Bone marrow (tissue), 2 donors: ENCODE measurements at regions not wholly inside any gene's neighbourhood (a gene's known extent, or its start where the extent isn't known, plus 50 kb on each side); places are given as distances from the start of the nearest gene placed in this dataset.
A peak's percentile ranks its signal among the peaks of the same experiment; 100 is the strongest.
"Not testable (repeated sequence)": the region's sequence is repeated elsewhere in the genome, so short reads cannot be mapped to it uniquely, and the experiment has no call there.

ENCODE experiments used
- DNase-seq, 2 donors: peaks; one replicate each; lab custom pipeline; 2025; lab: John Stamatoyannopoulos, UW

DNA sequence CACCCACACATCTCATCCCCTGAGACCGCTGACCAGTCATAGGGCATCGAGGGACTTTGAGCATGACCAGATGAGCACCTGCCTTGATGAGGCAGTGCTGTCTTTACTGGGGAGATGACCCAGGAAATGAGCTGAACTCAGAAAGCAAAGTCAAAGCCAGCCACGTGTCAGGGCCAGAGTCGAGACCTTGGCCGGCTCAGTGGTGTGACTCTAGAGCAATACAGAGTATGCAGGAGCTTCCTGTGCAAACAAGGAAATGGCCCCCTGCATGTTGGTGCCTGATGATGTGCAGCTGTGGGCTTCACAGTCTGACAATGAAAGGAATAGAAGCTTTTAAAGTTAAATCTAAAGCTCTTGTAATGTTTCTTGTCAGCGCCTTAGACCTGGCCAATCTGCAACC lies 332.9 kb downstream of the PCNX1 start:
- DNase-seq, result no peak

DNA sequence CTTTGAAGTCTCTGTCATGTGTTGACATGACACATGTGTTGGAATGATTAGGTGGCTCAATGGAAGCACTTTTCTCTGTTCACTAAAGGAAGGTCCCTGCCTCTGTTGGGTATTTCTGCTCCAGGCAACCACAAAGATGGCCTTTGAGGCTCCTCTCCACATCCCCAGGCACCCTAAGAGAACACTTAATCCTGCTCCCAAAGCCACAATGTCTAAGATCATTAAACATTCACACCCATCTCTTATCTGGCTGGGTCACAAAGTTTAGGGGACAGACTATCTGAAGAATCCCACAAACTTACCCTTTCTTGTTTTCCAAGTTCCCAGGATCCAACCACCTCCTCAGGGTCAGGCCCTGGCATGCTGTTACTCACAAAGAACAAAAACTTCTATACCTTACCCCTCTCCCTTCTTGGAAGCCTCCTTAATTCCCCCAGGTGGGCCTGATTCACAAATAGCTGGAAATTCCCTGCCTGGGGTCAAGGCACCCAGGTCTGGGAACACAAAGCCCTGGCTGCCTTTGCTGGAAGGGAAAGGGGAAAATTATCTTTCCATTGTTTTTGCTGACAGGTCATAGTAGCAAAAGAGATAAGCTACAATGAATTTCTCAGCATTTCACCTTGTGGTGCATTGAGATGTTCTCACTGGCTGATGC lies 333.7 kb downstream of the PCNX1 start:
- DNase-seq, result no peak

DNA sequence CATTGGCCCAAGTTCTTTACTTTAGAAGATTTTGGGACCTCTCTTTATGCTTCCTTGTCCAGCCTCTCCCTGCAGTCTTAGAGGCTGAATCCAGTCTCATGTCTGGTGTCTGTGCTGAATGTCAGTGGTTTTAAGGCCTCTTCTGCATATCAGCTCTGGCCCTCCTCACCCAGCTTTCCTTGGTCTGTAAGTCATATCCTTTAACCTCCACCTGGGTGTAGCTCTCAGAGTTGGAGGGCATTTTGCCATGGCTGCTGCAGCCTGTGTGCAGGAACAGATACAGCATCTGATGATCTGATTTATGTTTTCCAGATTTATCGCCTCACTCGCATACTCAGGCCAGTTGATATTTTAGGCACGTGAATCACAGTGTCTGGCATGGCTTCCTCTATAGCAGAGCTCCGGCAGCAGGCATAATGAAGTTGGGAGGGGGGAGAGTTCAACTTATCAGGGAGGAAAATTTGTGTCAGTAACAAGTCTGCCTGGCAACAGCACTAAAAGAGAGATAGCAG lies 335.0 kb downstream of the PCNX1 start:
- no peak for DNase-seq

DNA sequence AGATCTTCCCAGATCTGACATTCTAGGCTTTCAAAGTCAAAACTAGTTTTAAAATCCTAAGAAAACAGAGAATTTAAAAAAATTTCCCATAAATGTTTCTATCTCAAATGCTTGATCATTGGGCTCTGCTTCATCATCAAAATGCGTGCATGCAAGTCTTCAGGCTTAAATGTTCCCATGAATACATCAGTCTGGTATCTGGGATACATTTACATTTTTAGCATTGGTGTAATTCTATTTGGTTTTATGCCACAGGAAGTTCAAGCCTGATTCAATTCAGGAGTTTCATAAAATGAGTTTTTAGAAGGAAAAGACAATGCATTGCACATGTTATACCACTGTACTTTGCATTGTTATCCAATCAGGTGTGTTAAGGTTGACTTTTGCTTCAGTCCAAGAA lies 336.4 kb downstream of the PCNX1 start:
- DNase-seq, result no peak

DNA sequence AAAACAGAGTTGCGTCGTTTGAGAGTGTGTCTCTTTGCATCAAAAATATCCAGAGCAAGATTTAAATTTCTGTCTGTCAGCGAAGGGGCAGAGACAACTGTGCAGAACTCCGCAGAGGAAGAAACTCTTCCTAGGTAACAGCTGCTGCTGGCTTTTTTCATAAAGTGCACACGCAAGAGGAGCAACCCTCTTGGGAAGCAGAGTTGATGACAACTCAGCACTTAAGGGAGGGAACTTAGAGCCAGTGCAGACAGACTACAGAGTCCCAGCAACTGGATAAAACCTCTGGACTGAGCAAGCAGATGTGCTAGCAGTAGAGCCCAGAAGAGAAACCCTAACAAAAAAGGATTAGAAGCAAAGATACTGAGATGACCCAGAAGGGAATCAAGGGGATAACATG lies 337.1 kb downstream of the PCNX1 start:
- DNase-seq, result no peak

DNA sequence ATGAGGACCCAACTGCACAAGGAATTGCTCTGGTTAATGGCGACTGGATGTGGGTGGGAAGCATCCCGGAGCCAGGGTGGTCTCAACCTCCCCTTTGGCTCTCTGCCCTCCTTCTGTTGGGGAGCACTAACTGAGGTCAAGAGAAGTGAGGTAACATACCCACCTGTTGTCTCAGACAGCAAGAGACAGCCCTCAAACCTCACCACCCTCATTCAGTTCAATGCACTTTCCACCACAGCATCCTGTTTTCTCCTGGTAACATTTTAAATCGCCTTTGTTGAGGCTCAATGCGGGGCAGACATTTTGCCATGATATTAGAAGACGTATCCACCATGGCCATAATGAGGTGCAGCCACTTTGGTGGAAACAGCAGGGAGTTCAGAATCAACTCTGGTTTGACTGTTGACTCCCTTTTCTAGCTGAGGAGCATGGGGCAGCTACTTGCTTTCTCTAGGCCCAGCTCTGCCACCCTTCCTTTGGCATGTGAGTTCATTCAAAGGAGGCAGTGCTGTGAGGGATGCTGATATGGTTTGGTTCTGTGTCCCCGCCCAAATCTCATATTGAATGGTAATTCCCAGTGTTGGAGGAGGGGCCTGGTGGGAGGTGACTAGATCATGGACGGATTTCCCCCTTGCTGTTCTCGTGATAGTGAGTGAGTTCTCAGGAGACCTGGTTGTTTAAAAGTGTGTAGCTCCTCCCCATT lies 338.6 kb downstream of the PCNX1 start:
- no peak for DNase-seq

DNA sequence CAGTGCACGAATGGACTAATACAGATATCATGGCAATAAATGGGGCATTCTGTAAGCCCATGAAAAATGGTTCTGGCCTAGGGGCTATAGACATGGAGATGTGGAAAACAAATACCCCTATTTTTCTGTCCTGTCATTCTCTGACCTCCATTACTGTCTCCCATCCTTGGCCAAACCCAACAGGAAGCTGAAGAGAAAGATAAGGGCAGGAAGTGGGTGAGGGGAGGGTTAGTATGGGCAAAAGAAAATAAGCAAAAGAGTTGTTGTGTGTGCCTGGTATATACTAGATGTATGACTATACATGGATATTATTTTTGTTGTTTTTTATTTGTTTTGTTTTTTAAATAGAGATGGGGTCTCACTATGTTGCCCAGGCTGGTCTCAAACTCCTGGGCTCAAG lies 339.3 kb downstream of the PCNX1 start:
- DNase-seq, result peak in 1 of 2 donors; percentile 21

DNA sequence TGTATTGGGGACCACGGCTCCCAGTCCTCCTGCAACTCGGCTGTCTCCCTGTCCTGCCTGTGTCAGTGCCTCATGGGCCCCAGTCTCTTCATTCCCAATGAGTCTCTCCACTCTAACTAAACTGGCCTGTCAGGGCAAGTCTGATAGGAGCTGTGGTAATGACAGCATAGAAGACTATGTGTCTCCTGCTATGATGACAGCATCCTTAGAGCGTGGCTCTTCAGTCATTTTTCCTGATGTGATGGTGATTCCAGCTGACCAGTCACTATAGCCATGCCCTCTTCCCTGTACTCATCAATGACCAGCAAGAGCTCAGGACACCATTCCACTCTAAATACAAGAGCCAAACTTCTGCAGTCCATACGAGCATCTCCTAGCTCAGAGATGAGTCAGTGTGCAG lies 339.8 kb downstream of the PCNX1 start:
- DNase-seq, result no peak

DNA sequence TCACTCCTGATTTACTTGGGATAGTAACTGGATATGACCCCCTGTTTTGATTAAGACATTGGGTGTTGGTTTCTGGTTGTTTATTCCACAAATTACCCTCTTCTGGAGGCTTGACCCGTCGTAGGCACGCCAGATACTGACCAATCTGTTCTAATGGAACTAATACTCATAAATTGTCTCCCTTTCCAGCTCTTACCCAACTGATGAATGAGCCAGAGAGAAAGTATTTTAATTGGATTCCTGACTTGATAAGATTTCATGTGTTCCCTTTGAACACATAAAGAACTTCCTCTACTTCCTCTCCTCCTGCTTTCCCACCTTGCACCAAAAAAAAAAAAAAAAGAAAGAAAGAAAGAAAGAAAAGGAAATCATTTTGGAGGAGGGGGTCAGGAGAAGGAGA lies 340.9 kb downstream of the PCNX1 start:
- DNase-seq, result no peak

DNA sequence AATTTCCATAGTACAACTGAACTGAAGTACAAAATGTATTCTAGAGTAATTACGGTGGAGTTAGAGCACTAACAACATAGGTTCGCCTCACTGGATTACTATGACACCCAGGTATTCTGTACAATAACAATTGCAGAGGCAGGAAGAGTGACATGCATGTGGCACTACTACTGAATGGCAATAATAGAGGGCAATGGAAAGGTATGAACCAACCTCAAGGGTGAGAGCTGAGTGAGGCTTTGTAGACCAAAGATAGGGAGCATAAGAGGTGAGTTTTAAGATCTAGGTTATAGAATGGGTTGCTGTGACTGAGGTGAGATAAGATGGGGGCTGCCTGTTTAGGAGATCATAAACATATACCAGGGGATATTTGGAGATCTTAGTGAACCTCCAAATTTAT lies 343.1 kb downstream of the PCNX1 start:
- DNase-seq, result no peak

DNA sequence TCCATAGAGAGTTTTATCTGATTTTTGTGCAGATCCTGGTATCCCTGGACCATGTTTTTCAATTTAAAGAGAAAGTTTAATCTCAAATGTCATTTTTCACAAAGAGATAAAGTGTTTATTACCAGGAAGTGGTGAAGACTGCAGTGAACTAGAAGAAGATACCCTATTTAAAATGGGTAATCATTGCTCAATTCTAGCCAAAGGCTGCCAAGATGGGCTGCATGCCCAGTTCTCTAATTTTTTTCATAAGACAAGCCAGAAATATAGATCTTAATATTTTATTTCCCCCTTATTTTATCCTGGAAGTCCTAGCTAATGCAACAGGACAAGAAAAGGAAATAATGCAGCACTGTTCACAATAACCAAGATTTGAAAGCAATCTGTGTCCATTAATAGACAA lies 343.5 kb downstream of the PCNX1 start:
- no peak for DNase-seq

DNA sequence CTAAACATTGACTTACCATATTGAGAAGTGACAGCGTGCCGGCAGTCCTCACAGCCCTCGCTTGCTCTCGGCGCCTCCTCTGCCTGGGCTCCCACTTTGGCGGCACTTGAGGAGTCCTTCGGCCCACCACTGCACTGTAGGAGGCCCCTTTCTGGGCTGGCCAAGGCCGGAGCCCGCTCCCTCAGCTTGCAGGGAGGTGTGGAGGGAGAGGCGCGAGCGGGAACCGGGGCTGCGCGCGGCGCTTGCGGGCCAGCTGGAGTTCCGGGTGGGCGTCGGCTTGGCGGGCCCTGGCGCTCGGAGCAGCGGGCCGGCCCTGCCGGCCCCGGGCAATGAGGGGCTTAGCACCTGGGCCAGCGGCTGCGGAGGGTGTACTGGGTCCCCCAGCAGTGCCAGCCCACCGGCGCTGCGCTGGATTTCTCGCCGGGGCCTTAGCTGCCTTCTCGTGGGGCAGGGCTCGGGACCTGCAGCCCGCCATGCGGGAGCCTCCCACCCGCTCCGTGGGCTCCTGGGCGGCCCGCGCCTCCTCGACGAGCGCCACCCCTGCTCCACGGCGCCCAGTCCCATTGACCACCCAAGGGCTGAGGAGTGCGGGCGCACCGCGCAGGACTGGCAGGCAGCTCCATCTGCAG lies 346.9 kb downstream of the PCNX1 start:
- not testable (repeated sequence) for DNase-seq

DNA sequence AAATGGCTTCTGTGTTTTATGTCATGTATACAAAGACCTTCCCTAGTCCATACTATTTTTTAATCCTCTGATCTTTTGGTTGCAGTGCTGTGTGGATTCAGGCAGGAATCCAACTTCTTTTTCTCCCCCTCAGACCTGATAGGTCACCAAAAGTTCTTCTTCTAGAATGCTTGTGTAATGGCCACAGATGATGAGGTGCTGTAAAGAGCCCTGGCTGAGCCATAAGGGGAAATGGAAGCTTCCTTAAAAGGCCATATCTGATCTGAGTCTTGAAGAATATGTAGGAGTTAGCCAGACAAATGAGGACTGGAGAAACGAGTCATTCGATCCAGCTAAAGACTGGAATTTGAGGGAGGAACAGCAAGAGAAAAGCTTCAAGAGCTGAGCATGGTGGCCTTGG lies 353.9 kb downstream of the PCNX1 start:
- no peak for DNase-seq

DNA sequence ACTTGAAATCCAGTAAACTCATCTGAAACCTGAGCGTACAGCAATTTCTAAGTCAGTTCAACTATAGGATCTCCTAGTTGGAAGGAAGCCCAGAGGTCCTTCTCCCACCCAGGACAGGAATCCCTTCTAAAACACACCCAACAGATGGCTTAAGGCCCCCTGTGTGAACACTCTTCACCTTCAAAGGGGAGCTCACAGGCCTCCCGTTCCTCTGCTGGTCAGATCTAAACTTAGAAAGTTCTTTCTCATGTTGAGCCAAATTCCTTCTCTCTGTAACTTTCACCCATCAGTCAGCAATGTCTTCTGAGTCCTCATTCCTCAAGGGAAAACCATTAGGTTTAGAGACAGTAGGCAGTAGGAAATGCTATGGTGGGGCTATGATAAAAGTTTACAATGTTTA lies 355.2 kb downstream of the PCNX1 start:
- no peak for DNase-seq

DNA sequence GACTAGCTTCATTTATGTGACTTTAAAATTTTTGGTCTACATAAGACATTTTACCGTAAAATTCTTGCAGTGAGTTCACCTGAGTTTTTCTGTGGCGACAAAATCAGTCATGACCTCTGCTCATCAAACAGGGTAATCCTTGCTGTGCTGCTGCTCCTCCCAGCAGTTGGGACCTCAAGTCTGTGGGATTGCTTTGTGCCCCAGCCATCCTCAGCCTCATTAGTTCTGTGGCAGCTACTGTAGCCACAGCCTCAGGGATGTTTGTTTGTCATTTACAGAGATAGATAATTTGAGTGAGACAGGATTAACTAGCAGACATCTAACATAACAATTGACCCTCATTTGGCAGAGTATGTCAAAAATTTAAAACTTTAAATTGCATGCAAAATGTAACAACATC lies 357.0 kb downstream of the PCNX1 start:
- no peak for DNase-seq

DNA sequence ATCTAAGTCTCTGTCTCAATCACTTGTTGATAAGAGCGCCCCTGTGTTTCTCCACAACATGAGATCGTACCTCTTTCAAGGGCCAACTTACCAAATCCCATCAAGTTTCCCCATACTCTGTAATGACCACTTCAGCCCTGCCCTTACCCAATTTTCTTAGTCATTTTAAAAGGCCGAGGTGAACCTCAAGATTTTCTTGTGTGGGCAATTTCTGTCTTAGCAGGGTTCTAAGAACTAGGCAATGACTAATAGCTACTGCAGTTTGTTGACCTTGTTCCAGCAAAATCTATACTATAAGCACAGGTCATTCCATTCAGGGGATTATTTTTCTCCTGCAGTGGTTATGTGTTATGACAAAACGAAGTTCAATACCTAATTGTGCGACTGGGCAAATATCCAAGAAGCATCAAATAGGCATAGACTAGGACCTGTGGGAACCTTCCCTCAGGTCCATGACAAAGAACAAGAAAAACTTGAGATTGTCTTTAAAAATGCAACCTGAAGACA lies 359.8 kb downstream of the PCNX1 start:
- no peak for DNase-seq

DNA sequence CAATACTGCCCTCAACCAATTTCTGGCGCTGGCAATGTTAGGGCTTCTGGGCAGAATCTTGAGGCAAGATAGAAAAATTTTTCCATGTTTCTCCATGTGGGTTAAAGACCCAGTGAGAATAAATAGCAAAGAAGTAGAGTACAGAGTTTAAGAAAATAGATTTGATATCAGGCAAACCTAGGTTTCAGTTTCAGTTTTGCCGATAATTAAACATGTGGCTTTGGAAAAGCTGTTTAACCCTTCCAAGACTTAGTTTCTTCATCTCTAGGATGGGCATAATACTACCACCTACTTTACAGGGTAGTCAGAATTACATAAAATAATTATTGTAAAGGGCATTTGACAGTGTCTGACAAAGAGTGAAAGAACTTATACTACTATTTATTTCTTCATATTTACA lies 360.4 kb downstream of the PCNX1 start:
- DNase-seq, result no peak

DNA sequence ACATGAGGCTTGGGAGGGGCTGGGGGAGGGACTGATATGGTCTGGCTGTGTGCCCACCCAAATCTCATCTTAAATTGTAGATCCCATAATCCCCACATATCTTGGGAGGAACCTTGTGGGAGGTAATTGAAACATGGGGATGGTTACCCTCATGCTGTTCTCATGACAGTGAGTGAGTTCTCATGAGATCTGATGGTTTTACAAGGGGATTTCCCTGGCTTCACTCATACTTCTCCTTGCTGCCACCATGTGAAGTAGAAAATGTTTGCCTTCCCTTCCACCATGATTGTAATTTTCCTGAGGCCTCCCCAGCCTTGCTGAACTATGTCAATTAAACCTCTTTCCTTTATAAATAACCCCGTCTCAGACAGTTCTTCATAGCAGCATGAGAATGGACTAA lies 362.9 kb downstream of the PCNX1 start:
- no peak for DNase-seq

DNA sequence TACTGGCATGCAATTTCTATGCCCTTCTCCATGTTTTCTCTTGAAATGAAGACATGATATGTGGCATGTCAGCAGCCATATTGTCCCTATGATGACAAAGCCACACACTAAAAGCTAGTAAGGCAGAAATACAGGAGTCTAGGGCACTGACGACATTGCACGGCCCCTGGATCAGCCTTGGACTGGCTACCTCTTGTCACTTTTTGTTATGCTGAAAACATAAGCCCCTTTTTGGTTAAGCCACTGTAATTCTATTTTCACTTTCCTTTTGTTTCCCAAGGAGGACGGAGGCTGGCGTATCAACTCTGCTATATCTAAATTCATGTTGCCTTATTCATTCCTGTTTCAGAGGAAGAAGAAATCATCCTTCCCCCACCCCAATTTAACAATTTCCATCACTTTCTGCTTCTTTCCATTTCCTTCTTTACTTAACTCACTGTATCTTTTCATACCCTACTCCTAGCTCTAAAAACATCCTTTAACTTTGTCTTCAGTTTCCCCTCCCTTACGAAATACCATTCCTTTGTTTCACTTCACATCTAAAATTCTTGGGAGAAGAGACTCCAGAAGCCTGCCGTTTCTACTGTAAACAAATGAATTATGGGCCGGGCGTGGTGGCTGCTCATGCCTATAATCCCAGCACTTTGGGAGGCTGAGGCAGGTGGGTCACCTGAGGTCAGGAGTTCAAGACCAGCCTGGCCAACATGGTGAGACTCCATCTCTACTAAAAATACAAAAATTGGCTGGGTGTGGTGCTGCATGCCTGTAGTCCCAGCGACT lies 364.1 kb downstream of the PCNX1 start:
- DNase-seq, result no peak

DNA sequence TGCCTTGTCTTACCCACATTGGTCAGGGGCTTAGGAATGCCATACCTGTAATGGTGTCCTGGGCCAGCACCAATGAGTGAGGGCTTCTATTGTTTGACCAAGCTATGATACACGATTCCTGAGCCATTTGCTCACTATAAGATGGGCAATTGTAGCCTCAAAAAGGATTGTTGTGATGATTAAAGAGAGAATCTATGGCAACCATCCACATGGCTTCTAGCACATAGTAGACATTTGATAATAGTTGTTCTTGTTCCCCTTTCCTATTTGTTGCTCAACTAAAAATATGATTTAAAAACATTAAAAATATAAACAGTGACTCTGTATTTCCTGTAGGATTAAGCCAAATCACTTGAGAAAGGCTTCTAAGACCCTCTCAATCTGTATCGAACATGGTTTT lies 366.1 kb downstream of the PCNX1 start:
- no peak for DNase-seq

DNA sequence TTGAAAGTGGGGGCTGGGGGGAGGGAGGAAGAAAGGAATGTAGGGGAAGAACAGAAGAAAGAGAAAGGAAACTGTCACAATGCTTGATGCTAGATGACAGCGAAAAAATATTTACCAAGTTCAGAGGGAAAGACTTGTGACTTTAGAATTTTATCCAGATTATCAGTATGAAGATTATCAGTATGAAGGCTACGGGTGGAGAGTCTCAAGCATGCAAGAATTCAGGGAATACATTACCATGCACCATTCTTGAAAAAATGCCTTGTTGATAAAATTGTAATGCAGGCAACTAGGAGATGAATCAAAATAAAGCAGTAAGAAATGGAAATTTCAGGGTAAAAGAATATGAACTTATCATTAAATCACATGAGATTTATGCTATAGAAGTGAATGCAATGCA lies 376.8 kb downstream of the PCNX1 start:
- DNase-seq, result no peak

DNA sequence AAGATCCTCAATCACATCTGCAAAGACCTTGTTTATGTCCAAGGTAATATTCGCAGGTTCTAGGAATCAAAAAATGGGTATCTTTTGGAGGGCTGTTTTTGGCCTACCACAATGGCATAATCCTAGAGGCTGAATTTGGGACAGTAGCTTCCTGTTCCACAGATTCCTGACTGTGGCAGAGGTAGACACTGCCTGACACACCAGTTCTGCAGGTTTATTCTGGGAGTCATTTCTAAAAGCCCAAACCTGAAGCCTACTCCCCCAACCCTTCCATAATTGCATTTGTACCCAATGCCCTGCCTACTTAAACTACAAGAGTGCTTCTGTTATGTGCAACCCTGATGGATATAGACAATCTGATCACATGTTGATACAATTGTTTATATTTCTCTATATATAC lies 378.9 kb downstream of the PCNX1 start:
- DNase-seq, result no peak
